ENCODE measurements at regions not wholly inside any gene's neighbourhood (a gene's known extent, or its start where the extent isn't known, plus 50 kb on each side); places are given as distances from the start of the nearest gene placed in this dataset.

DNA sequence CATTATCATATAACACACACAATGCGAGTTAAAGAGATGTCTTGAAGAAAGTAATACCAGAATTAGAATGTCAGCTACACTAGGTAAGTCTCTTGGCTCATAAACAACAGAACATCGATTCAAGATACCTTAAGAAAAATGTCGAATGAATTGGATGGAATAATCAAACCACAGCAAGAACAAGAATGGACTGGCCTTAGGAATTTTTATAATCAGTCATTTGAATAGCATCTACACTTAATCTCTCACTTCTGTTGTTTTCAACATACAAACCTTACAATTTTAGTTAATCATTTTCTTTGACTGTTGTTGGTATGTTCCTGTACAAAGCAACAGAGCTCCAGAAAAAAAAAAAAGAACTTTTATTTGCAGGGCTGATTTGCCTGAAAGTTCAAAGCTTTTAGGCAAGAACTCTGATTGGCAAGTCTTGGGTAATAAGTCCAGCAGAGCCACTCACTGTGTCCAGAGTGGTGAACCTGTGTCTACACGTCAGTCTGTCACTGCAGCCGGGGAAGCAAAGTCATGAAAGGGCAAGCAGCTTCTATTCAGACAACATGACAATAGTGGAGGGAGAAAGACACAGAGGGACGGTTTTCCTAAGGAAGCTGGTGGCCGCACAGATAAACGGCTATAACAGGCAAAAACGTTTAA is 1026.1 kb upstream of the MIR17HG start:
- TF ChIP-seq, protein P1, sequence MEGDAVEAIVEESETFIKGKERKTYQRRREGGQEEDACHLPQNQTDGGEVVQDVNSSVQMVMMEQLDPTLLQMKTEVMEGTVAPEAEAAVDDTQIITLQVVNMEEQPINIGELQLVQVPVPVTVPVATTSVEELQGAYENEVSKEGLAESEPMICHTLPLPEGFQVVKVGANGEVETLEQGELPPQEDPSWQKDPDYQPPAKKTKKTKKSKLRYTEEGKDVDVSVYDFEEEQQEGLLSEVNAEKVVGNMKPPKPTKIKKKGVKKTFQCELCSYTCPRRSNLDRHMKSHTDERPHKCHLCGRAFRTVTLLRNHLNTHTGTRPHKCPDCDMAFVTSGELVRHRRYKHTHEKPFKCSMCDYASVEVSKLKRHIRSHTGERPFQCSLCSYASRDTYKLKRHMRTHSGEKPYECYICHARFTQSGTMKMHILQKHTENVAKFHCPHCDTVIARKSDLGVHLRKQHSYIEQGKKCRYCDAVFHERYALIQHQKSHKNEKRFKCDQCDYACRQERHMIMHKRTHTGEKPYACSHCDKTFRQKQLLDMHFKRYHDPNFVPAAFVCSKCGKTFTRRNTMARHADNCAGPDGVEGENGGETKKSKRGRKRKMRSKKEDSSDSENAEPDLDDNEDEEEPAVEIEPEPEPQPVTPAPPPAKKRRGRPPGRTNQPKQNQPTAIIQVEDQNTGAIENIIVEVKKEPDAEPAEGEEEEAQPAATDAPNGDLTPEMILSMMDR (IDR thresholded peaks at IDR 0.05; ENCODE audit: low read depth, low read length) = no peak
- TF ChIP-seq EZH2phosphoT487 (IDR thresholded peaks at IDR 0.05; ENCODE audit: low read depth) = no peak

All from OCI-LY3 (cell line).